ENCODE measurements at regions not wholly inside any gene's neighbourhood (a gene's known extent, or its start where the extent isn't known, plus 50 kb on each side); places are given as distances from the start of the nearest gene placed in this dataset.

DNA sequence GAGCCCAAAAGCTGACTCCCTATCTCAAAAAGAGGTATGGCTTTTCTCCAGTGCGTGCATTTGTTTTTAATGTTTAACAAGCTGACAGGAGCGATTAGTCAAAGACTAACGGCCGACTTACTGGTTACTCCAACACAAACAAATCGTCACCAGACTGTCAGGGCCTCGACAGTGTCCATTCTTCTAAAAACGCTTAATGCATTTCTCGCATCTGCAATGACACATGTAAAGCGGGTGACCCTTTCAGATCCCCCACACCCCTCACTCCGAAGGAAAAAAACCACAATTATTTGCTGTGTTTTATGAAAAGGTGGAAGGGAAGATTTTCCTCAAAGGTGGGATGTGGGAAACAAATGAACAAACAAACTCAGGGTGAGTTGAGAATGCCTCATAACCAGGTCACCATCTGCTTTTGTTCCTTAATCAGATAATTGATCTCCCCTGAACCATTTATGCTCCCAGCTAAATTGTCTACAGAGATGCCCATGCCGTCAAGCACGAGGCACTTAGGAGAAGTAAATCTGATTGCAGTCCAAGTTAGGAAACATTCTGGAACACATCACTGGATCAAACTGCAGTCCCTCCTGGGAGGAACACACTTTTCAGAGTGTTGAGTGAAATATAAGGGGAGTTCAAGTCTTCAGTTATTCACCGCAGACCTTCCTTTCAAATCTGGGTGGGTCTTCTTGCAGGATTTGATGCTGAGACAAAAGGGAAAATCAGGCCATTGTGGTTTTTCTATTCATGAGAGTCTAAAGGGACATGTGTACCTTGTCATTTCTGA, 340.8 kb downstream of the CMPK2 start:
- DNase-seq (ENCODE audit: low spot score) (no peak), FAIRE-seq (no peak), ATAC-seq (no peak)
- Histone ChIP-seq H3K79me2 (ENCODE audit: insufficient read depth, low read length) (no peaks in the 10 kb centered on the region), H3K4me3 (replicated peaks in 1 of 3; ENCODE audit: insufficient read depth in 1 of 3, low read depth in 2 of 3, low read length in 3 of 3) (no peak overlapping the region), H3K36me3 (replicated peaks in 1 of 2; ENCODE audit: control insufficient read depth in 1 of 2, insufficient read depth in 2 of 2, low read length in 2 of 2) (no peaks in the 10 kb centered on the region), H2AFZ (ENCODE audit: low read length) (no peak overlapping the region), H4K20me1 (ENCODE audit: insufficient read depth, low read length) (no peaks in the 10 kb centered on the region), H3K9me3 (ENCODE audit: low read length) (no peaks in the 10 kb centered on the region), H3K27ac (ENCODE audit: extremely low read length, insufficient read depth, low read length) (no peak overlapping the region), H3K4me2 (ENCODE audit: low read depth, low read length) (no peak overlapping the region), H3K27me3 (ENCODE audit: control insufficient read depth in 1 of 2, insufficient read depth in 2 of 2, low read length in 2 of 2) (no peaks in the 10 kb centered on the region), H3K4me1 (ENCODE audit: insufficient read depth, low read length) (no peaks in the 10 kb centered on the region), H3K9ac (ENCODE audit: insufficient read depth, low read depth, low read length) (no peak overlapping the region)
- in situ Hi-C loops (cut with HindIII; ENCODE audit: extremely low pct_ligation_motif_present, low pct_unique_long_range_greater_than_20kb) (no loop called here), intact Hi-C loops (cut with micrococcal nuclease; ENCODE audit: unreplicated experiment) (no loop called here)
- ChIA-PET POLR2A (no interaction called here), CTCF (ENCODE audit: low intra/inter-chr PET ratio, low total read pairs) (no interaction called here)
- TF ChIP-seq EEA1 (CRISPR knock-in tag; IDR thresholded peaks at IDR 0.05; ENCODE audit: borderline replicate concordance) (no peak), ZSCAN25 (CRISPR knock-in tag; IDR thresholded peaks at IDR 0.05) (no peak), FIP1L1 (IDR thresholded peaks at IDR 0.05; ENCODE audit: borderline replicate concordance, insufficient read depth, low read depth, low read length) (no peak), E2F2 (CRISPR knock-in tag; IDR thresholded peaks at IDR 0.05; ENCODE audit: borderline replicate concordance) (no peak), ATAD3A (CRISPR knock-in tag; IDR thresholded peaks at IDR 0.05) (no peak), RERE (CRISPR knock-in tag; IDR thresholded peaks at IDR 0.05; ENCODE audit: low read depth) (no peak), ZBTB42 (CRISPR knock-in tag; IDR thresholded peaks at IDR 0.05) (no peak), ARNT2 (CRISPR knock-in tag; IDR thresholded peaks at IDR 0.05; ENCODE audit: low read depth) (no peak), CTCF (CRISPR knock-in tag; IDR thresholded peaks at IDR 0.05) (no peak), CREBL2 (CRISPR knock-in tag; IDR thresholded peaks at IDR 0.05; ENCODE audit: borderline replicate concordance) (no peak)
- TF ChIP-seq, protein P1, sequence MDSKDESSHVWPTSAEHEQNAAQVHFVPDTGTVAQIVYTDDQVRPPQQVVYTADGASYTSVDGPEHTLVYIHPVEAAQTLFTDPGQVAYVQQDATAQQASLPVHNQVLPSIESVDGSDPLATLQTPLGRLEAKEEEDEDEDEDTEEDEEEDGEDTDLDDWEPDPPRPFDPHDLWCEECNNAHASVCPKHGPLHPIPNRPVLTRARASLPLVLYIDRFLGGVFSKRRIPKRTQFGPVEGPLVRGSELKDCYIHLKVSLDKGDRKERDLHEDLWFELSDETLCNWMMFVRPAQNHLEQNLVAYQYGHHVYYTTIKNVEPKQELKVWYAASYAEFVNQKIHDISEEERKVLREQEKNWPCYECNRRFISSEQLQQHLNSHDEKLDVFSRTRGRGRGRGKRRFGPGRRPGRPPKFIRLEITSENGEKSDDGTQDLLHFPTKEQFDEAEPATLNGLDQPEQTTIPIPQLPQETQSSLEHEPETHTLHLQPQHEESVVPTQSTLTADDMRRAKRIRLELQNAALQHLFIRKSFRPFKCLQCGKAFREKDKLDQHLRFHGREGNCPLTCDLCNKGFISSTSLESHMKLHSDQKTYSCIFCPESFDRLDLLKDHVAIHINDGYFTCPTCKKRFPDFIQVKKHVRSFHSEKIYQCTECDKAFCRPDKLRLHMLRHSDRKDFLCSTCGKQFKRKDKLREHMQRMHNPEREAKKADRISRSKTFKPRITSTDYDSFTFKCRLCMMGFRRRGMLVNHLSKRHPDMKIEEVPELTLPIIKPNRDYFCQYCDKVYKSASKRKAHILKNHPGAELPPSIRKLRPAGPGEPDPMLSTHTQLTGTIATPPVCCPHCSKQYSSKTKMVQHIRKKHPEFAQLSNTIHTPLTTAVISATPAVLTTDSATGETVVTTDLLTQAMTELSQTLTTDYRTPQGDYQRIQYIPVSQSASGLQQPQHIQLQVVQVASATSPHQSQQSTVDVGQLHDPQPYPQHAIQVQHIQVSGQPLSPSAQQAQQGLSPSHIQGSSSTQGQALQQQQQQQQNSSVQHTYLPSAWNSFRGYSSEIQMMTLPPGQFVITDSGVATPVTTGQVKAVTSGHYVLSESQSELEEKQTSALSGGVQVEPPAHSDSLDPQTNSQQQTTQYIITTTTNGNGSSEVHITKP (CRISPR knock-in tag; IDR thresholded peaks at IDR 0.05; ENCODE audit: low read depth) = no peak
- 20% methylated on average over 13 of the region's 13 CpGs for WGBS (ENCODE audit: low lambda C conversion rate)
- BruUV-seq (replicated peaks) = no TSS peak

Measured in HepG2 (cell line).